H1 (cell line): ENCODE measurements at regions not wholly inside any gene's neighbourhood (a gene's known extent, or its start where the extent isn't known, plus 50 kb on each side); places are given as distances from the start of the nearest gene placed in this dataset.

Experiments used
- CHD1 ChIP-seq: IDR thresholded peaks from 2 replicates; pipeline ENCODE4 v1.6.1; 2012; ENCODE audit warnings: low read depth, low read length, improper control_type of control experiment
- CREB1 ChIP-seq: IDR thresholded peaks from 2 replicates; pipeline ENCODE4 v1.6.1; 2012; ENCODE audit warnings: inconsistent platforms
- EP300 ChIP-seq, 2 experiments: IDR thresholded peaks; 1 replicate in 1 of 2; 2 replicates in 1 of 2; pipeline ENCODE4 v1.6.1; 2011 to 2012; ENCODE audit warnings: low read depth in 2 of 2, low read length in 2 of 2, mild to moderate bottlenecking in 2 of 2, borderline replicate concordance in 1 of 2, inconsistent platforms in 1 of 2, moderate library complexity in 1 of 2
- TAF1 ChIP-seq: IDR thresholded peaks from 2 replicates; pipeline ENCODE4 v1.6.1; 2011; ENCODE audit warnings: mild to moderate bottlenecking, low read depth, low read length
- TF ChIP-seq, protein P1 (sequence below), 3 experiments: IDR thresholded peaks; 1 replicate in 2 of 3; 2 replicates in 1 of 3; pipeline versions ENCODE4 v1.5.1 to v1.6.1; 2011; ENCODE audit warnings: low read length in 3 of 3, mild to moderate bottlenecking in 3 of 3, inconsistent platforms in 2 of 3, low read depth in 1 of 3, moderate library complexity in 1 of 3; ENCODE audit not compliant: insufficient read depth in 1 of 3; ENCODE audit errors: control extremely low read depth in 1 of 3

DNA sequence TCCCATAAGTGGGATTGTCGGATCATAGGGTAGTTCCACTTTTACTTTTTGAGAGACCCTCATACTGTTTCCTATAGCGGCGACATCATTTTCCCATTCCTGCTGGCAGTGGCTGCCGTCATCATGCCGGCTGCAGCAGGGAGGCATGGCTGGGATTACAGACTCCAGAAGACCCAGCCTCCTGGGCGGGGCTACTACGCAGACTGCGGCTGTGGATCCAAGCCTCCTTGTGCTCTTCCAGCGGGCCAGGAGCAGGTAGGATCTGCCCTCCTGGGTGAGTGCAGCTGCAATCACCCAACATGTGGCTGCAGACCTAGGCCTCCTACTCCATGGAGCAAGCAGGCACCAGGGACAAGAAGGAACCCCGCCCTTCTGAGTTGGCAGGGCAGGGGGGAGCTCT is 359.2 kb downstream of the GALR1 start:
- TF ChIP-seq CHD1 (no peak), CREB1 (no peak), TAF1 (no peak), EP300 (IDR thresholded peaks at IDR 0.05; ENCODE audit: borderline replicate concordance in 1 of 2, low read depth in 2 of 2, low read length in 2 of 2) (no peak)
- TF ChIP-seq, protein P1, sequence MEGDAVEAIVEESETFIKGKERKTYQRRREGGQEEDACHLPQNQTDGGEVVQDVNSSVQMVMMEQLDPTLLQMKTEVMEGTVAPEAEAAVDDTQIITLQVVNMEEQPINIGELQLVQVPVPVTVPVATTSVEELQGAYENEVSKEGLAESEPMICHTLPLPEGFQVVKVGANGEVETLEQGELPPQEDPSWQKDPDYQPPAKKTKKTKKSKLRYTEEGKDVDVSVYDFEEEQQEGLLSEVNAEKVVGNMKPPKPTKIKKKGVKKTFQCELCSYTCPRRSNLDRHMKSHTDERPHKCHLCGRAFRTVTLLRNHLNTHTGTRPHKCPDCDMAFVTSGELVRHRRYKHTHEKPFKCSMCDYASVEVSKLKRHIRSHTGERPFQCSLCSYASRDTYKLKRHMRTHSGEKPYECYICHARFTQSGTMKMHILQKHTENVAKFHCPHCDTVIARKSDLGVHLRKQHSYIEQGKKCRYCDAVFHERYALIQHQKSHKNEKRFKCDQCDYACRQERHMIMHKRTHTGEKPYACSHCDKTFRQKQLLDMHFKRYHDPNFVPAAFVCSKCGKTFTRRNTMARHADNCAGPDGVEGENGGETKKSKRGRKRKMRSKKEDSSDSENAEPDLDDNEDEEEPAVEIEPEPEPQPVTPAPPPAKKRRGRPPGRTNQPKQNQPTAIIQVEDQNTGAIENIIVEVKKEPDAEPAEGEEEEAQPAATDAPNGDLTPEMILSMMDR (IDR thresholded peaks at IDR 0.05; ENCODE audit: control extremely low read depth in 1 of 3, insufficient read depth in 1 of 3, low read depth in 1 of 3, low read length in 3 of 3): no peak
